Right lobe of liver (tissue), 4 donors: ENCODE measurements at regions not wholly inside any gene's neighbourhood (a gene's known extent, or its start where the extent isn't known, plus 50 kb on each side); places are given as distances from the start of the nearest gene placed in this dataset.

ENCODE experiments used
- CTCF ChIP-seq, 4 donors: fragments of 200-600 bp in 3 of 4; fragments of 450-650 bp in 1 of 4; IDR thresholded peaks; one replicate each; pipeline versions ENCODE4 v1.5.1 to v1.8.0; 2016 to 2022; ENCODE audit warnings: antibody characterized with exemption in 4 of 4, mild to moderate bottlenecking in 2 of 4
- POLR2A ChIP-seq: fragments of 450-650 bp; IDR thresholded peaks from one replicate; pipeline ENCODE4 v1.6.1; 2017; ENCODE audit warnings: antibody characterized with exemption, mild to moderate bottlenecking
- donor health status: DM: no; HTN: no; CAD: no.
- donor health status: DM: no; HTN: no; CAD: no.
- donor health status: DM: no; HTN: yes; CAD: no.

- TF ChIP-seq POLR2A (no peak), CTCF (IDR thresholded peaks at IDR 0.05) (no peak)
These were observed 666.2 kb upstream of the CELF2 start for GRCh38 chr10:10351451-10351850.
